Vagina (tissue), 2 donors: ENCODE measurements at regions not wholly inside any gene's neighbourhood (a gene's known extent, or its start where the extent isn't known, plus 50 kb on each side); places are given as distances from the start of the nearest gene placed in this dataset.

Source experiments
- DNase-seq, 2 donors: peaks; one replicate each; pipeline ENCODE4 v3.0.0-alpha.2; 2017; ENCODE audit errors: extremely low spot score in 2 of 2
- H3K27ac ChIP-seq: fragments of 200-600 bp; sonication (generic); one replicate; pipeline ENCODE4 v1.5.1; 2019
- H3K27me3 ChIP-seq: fragments of 200-600 bp; sonication (generic); one replicate; pipeline ENCODE4 v1.5.1; 2019
- H3K36me3 ChIP-seq, 2 donors: fragments of 200-600 bp; sonication (generic); one replicate each; pipeline ENCODE4 v1.5.1; 2017 to 2019
- H3K4me1 ChIP-seq: fragments of 200-600 bp; sonication (generic); one replicate; pipeline ENCODE4 v1.5.1; 2019
- H3K4me3 ChIP-seq, 2 donors: fragments of 200-600 bp; sonication (generic); 1 replicate in 1 of 2; 2 replicates in 1 of 2; pipeline ENCODE4 v1.5.1; 2016 to 2019
- H3K9me3 ChIP-seq: fragments of 200-600 bp; sonication (generic); one replicate; pipeline ENCODE4 v1.5.1; 2019
- CTCF ChIP-seq, 3 experiments: fragments of 450-650 bp in 2 of 3; fragments of 200-600 bp in 1 of 3; sonication (generic) in 1 of 3; IDR thresholded peaks; one replicate each; pipeline ENCODE4 v1.5.1; 2017 to 2019; ENCODE audit warnings: antibody characterized with exemption in 3 of 3, mild to moderate bottlenecking in 2 of 3, moderate library complexity in 2 of 3
- POLR2A ChIP-seq, 2 donors: fragments of 450-650 bp; IDR thresholded peaks; one replicate each; pipeline ENCODE4 v1.6.1; 2017; ENCODE audit warnings: antibody characterized with exemption in 2 of 2, mild to moderate bottlenecking in 2 of 2, moderate library complexity in 2 of 2
- POLR2AphosphoS5 ChIP-seq, 2 donors: sonication (generic); formaldehyde crosslinking; IDR thresholded peaks; one replicate each; pipeline ENCODE4 v1.9.0; 2017; ENCODE audit warnings: antibody characterized with exemption in 2 of 2, mild to moderate bottlenecking in 2 of 2, low read depth in 1 of 2; ENCODE audit not compliant: insufficient read depth in 1 of 2
- intact Hi-C: fragments of 100-400 bp; cut with DNase I; formaldehyde crosslinking; loops from one replicate; pipeline ENCODE4 v1.15.1; 2023

- no peak overlapping the region for H3K4me3 ChIP-seq
- peaks cover 13% of the 10 kb centered on the region for H3K4me1 ChIP-seq
- no peaks in the 10 kb centered on the region for H3K27me3 ChIP-seq
- H3K27ac ChIP-seq, result no peak overlapping the region
- H3K9me3 ChIP-seq, result no peaks in the 10 kb centered on the region
- no peak for DNase-seq
- no peak for TF ChIP-seq POLR2AphosphoS5 (IDR thresholded peaks at IDR 0.05; ENCODE audit: insufficient read depth in 1 of 2, low read depth in 1 of 2)
- no peak for TF ChIP-seq CTCF (IDR thresholded peaks at IDR 0.05)
- TF ChIP-seq POLR2A (IDR thresholded peaks at IDR 0.05), result no peak
- no peaks in the 10 kb centered on the region for H3K36me3 ChIP-seq
- intact Hi-C loops, result no loop called here
These were observed 127.0 kb upstream of the CPEB4 start for GRCh38 chr5:173761178-173761513.

GRCh38 chr5:173762045-173762444 lies 126.1 kb upstream of the CPEB4 start:
- H3K9me3 ChIP-seq, result no peaks in the 10 kb centered on the region
- no peak for DNase-seq

GRCh38 chr5:173762930-173763329 lies 125.2 kb upstream of the CPEB4 start:
- no peaks in the 10 kb centered on the region for H3K27me3 ChIP-seq
- no peak overlapping the region for H3K4me3 ChIP-seq
- no peaks in the 10 kb centered on the region for H3K36me3 ChIP-seq
- no peaks in the 10 kb centered on the region for H3K9me3 ChIP-seq
- no peak overlapping the region for H3K27ac ChIP-seq
- intact Hi-C loops, result no loop called here
- TF ChIP-seq CTCF (IDR thresholded peaks at IDR 0.05), result no peak
- TF ChIP-seq POLR2AphosphoS5 (IDR thresholded peaks at IDR 0.05; ENCODE audit: insufficient read depth in 1 of 2, low read depth in 1 of 2), result no peak
- TF ChIP-seq POLR2A (IDR thresholded peaks at IDR 0.05), result no peak
- DNase-seq, result no peak
- peaks cover 20% of the 10 kb centered on the region for H3K4me1 ChIP-seq

More at GRCh38 chr5:173762045-173762444, 126.1 kb upstream of the CPEB4 start:
- Histone ChIP-seq H3K4me1 (peaks cover 18% of the 10 kb centered on the region), H3K27ac (no peak overlapping the region), H3K36me3 (no peaks in the 10 kb centered on the region), H3K27me3 (no peaks in the 10 kb centered on the region), H3K4me3 (no peak overlapping the region)
- intact Hi-C loops, result no loop called here
- TF ChIP-seq CTCF (IDR thresholded peaks at IDR 0.05), result no peak

- Histone ChIP-seq H3K27me3 (no peaks in the 10 kb centered on the region), H3K27ac (peak overlapping the region; percentile 87), H3K9me3 (no peaks in the 10 kb centered on the region), H3K4me1 (peaks cover 20% of the 10 kb centered on the region), H3K4me3 (no peak overlapping the region), H3K36me3 (no peaks in the 10 kb centered on the region)
- no peak for DNase-seq
- TF ChIP-seq POLR2AphosphoS5 (IDR thresholded peaks at IDR 0.05; ENCODE audit: insufficient read depth in 1 of 2, low read depth in 1 of 2) (no peak), POLR2A (IDR thresholded peaks at IDR 0.05) (no peak), CTCF (IDR thresholded peaks at IDR 0.05) (no peak)
- intact Hi-C loops, result no loop called here
These were observed 124.7 kb upstream of the CPEB4 start for GRCh38 chr5:173763410-173763809.

- DNase-seq, result peak in 1 of 2 donors; percentile 96
- intact Hi-C loops, result no loop called here
- Histone ChIP-seq H3K27ac (peak overlapping the region; percentile 87), H3K4me1 (peaks cover 20% of the 10 kb centered on the region), H3K27me3 (no peaks in the 10 kb centered on the region), H3K9me3 (no peaks in the 10 kb centered on the region), H3K4me3 (no peak overlapping the region), H3K36me3 (no peaks in the 10 kb centered on the region)
- no peak for TF ChIP-seq POLR2A (IDR thresholded peaks at IDR 0.05)
- no peak for TF ChIP-seq CTCF (IDR thresholded peaks at IDR 0.05)
- TF ChIP-seq POLR2AphosphoS5 (IDR thresholded peaks at IDR 0.05; ENCODE audit: insufficient read depth in 1 of 2, low read depth in 1 of 2), result peak; percentile 83 to 86
These were observed 123.7 kb upstream of the CPEB4 start for GRCh38 chr5:173764332-173765028.
